Ovary (tissue), 7 donors: ENCODE measurements at regions not wholly inside any gene's neighbourhood (a gene's known extent, or its start where the extent isn't known, plus 50 kb on each side); places are given as distances from the start of the nearest gene placed in this dataset.
"Not testable (repeated sequence)": the region's sequence is repeated elsewhere in the genome, so short reads cannot be mapped to it uniquely, and the experiment has no call there.

Experiments used
- DNase-seq, 5 donors: peaks; one replicate each; pipeline ENCODE4 v3.0.0-alpha.2; 2019 to 2020
- H3K27ac ChIP-seq, 2 donors: fragments of 200-600 bp; one replicate each; pipeline versions ENCODE4 v1.5.1 to v1.8.0; 2019 to 2022
- H3K27me3 ChIP-seq: fragments of 200-600 bp; one replicate; pipeline ENCODE4 v1.8.0; 2022
- H3K36me3 ChIP-seq: fragments of 200-600 bp; sonication (generic); one replicate; pipeline ENCODE4 v1.5.1; 2019
- H3K4me1 ChIP-seq: one replicate; pipeline ENCODE4 v1.8.1; 2013; ENCODE audit warnings: mild to moderate bottlenecking, moderate library complexity; ENCODE audit not compliant: insufficient read depth
- H3K4me3 ChIP-seq: fragments of 200-600 bp; sonication (generic); one replicate; pipeline ENCODE4 v1.5.1; 2017
- H3K9me3 ChIP-seq, 2 donors: fragments of 200-600 bp in 1 of 2; sonication (generic) in 1 of 2; one replicate each; pipeline versions ENCODE4 v1.5.1 to v1.8.1; 2013 to 2019; ENCODE audit warnings: mild to moderate bottlenecking in 1 of 2, moderate library complexity in 1 of 2
- EP300 ChIP-seq: sonication (generic); formaldehyde crosslinking; IDR thresholded peaks from one replicate; pipeline ENCODE4 v1.6.1; 2017; ENCODE audit warnings: antibody characterized with exemption
- POLR2A ChIP-seq: fragments of 450-650 bp; IDR thresholded peaks from one replicate; pipeline ENCODE4 v1.6.1; 2017; ENCODE audit warnings: antibody characterized with exemption, mild to moderate bottlenecking, moderate library complexity
- WGBS, 3 donors: extraction: QIAGEN DNeasy Blood & Tissue Kit in 1 of 3; methylation state at CpG; one replicate each; pipeline versions ENCODE4 v1.1.5 to v1.1.7; 2013 to 2017; 5-methylcytosine and 5-hydroxymethylcytosine counted together
- intact Hi-C, 4 donors: fragments of 100-400 bp; cut with DNase I; formaldehyde crosslinking; loops; one replicate each; pipeline versions ENCODE4 v1.11.0 to v1.15.1; 2022 to 2023
- TF ChIP-seq, protein P1 (sequence below), 3 donors: fragments of 450-650 bp in 2 of 3; fragments of 200-600 bp in 1 of 3; IDR thresholded peaks; one replicate each; pipeline versions ENCODE4 v1.5.1 to v1.8.0; 2016 to 2022; ENCODE audit warnings: antibody characterized with exemption in 3 of 3, mild to moderate bottlenecking in 1 of 3
- donor health status: DM: no; HTN: no; CAD: no; lungs with moderate emphysema.
- donor health status: DM: no; HTN: no; CAD: no.
- donor health status: Bipolar disorder and iron deficiency.
- donor health status: DM: no; HTN: no; CAD: no.
- donor health status: DM: yes; HTN: yes; CAD: no.

DNA sequence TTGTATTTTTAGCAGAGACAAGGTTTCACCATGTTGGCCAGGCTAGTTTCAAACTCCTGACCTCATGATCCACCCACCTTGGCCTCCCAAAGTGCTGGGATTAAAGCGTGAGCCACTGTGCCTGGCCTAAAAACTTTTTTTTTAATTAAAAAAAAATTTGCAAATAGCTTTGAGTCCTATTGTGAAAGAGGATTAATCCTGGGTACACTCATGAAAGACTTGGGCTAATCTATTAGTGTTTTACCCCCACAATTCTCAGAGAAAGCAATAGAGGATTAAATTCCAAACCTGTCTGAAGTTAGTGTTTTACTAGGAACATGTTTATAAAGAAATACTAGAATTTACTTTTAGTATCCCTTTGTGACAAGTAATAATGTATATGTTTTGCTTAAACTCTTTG, 76.9 kb upstream of the ITGB1 start:
- H3K4me3 ChIP-seq, result no peak overlapping the region
- intact Hi-C loops, result no loop called here
- peaks cover 8% of the 10 kb centered on the region for H3K4me1 ChIP-seq
- H3K36me3 ChIP-seq, result no peaks in the 10 kb centered on the region
- no peaks in the 10 kb centered on the region for H3K9me3 ChIP-seq
- no peaks in the 10 kb centered on the region for H3K27me3 ChIP-seq
- TF ChIP-seq EP300, result no peak
- no peak for TF ChIP-seq POLR2A
- TF ChIP-seq, protein P1, sequence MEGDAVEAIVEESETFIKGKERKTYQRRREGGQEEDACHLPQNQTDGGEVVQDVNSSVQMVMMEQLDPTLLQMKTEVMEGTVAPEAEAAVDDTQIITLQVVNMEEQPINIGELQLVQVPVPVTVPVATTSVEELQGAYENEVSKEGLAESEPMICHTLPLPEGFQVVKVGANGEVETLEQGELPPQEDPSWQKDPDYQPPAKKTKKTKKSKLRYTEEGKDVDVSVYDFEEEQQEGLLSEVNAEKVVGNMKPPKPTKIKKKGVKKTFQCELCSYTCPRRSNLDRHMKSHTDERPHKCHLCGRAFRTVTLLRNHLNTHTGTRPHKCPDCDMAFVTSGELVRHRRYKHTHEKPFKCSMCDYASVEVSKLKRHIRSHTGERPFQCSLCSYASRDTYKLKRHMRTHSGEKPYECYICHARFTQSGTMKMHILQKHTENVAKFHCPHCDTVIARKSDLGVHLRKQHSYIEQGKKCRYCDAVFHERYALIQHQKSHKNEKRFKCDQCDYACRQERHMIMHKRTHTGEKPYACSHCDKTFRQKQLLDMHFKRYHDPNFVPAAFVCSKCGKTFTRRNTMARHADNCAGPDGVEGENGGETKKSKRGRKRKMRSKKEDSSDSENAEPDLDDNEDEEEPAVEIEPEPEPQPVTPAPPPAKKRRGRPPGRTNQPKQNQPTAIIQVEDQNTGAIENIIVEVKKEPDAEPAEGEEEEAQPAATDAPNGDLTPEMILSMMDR (IDR thresholded peaks at IDR 0.05), result no peak
- H3K27ac ChIP-seq, result no peak overlapping the region
- 83 to 92% (median 88%) methylated on average over 1 of the region's 1 CpG for WGBS, 3 donors
- no peak for DNase-seq

DNA sequence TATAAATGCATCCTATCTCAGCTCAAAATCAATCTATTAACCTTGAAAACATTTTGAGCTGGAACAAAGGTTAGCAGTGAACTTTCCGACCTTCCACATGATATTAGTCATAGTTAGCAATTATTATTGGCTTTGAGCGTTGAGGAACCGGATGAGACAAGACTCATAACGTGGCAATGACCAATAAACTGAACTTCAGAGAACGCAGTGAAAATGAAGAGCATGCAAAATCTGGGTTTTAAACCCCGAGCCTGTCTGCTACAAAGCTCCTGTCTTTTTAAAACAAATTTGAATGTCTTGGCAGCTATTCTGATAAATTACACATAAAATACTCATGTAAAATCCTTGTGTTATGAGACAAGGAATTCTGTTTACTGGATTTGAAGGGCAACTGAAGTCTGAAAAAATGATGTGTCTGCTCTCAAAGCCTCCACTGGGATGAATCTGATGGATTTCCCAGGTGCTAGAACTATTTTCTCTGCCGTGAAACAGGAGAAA, 74.7 kb upstream of the ITGB1 start:
- Histone ChIP-seq H3K27me3 (no peaks in the 10 kb centered on the region), H3K4me3 (no peak overlapping the region), H3K36me3 (no peaks in the 10 kb centered on the region), H3K9me3 (no peaks in the 10 kb centered on the region), H3K4me1 (peaks cover 10% of the 10 kb centered on the region), H3K27ac (no peak overlapping the region)
- TF ChIP-seq POLR2A (no peak), EP300 (no peak)
- TF ChIP-seq, protein P1 (IDR thresholded peaks at IDR 0.05), result no peak
- no peak for DNase-seq
- WGBS, 3 donors, result 17 to 37% (median 27%) methylated on average over 7 of the region's 7 CpGs
- intact Hi-C loops, result no loop called here

DNA sequence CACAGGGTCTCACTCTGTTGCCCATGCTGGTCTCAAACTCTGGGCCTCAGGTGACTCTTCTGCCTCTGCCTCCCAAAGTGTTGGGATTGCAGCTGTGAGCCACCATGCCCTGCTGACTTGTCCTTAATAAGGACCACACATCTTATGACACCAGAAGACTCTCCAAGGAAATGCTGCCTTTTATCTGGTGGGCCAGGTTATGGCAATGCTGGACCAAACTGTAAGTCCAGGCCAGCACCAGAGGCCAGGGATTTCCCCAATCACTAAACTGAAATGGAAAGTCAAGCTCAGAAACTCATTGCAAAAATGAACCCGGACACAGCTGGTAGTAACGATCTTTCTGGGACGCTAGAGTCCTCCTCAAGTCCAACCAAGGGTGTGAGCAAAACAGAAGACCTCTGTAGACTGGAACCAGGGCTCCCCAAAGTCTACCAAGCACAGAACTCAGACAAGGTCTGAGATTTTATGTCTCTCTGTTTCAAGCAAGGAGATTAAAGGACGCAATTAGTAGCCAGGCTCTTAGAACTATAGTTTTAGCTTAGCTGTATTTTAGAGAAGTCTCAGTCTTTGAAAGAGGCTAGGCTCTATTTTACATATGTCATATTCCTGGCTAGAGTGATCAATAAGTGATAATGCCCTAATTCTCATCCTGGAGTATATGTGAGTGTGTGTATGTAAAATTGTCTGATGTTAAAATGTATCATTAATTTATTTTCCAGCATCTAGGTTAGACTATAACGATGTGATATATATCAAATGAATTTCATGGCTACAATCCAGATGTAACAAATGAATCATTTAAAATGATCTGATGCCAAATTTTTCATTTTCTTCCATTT, 74.0 kb upstream of the ITGB1 start:
- TF ChIP-seq POLR2A, result no peak
- TF ChIP-seq, protein P1 (IDR thresholded peaks at IDR 0.05), result no peak
- no peak for TF ChIP-seq EP300
- Histone ChIP-seq H3K27me3 (no peaks in the 10 kb centered on the region), H3K4me3 (no peak overlapping the region), H3K36me3 (no peaks in the 10 kb centered on the region), H3K9me3 (no peaks in the 10 kb centered on the region), H3K27ac (no peak overlapping the region), H3K4me1 (peaks cover 10% of the 10 kb centered on the region)
- intact Hi-C loops, result no loop called here
- 80 to 89% (median 83%) methylated on average over 5 of the region's 5 CpGs for WGBS, 3 donors
- no peak for DNase-seq

DNA sequence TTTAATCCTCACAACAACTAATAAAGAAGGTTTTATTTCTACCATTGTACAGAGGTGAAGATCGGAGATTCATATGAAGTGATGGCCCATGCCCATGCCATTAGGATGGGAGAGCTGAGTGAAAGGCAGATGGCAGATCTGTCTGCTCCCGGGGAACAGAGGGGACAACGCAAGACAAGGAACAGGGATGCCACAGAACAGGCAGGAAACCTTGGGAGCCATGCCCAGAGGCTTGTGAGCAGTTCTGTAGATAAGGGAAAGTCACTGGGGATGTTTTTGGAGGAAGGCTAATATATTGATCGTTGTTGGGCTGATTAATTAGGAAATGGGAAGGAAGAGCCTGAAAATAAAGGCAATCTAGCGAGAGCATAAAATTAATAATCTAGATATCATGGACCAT, 73.1 kb upstream of the ITGB1 start:
- no peak overlapping the region for H3K4me3 ChIP-seq
- TF ChIP-seq EP300 (no peak), POLR2A (no peak)
- TF ChIP-seq, protein P1 (IDR thresholded peaks at IDR 0.05), result no peak
- no peaks in the 10 kb centered on the region for H3K27me3 ChIP-seq
- peaks cover 10% of the 10 kb centered on the region for H3K4me1 ChIP-seq
- H3K9me3 ChIP-seq, result no peaks in the 10 kb centered on the region
- H3K36me3 ChIP-seq, result no peaks in the 10 kb centered on the region
- WGBS, 3 donors, result 93 to 97% (median 93%) methylated on average over 5 of the region's 5 CpGs
- H3K27ac ChIP-seq, result no peak overlapping the region
- no peak for DNase-seq
- intact Hi-C loops, result no loop called here

DNA sequence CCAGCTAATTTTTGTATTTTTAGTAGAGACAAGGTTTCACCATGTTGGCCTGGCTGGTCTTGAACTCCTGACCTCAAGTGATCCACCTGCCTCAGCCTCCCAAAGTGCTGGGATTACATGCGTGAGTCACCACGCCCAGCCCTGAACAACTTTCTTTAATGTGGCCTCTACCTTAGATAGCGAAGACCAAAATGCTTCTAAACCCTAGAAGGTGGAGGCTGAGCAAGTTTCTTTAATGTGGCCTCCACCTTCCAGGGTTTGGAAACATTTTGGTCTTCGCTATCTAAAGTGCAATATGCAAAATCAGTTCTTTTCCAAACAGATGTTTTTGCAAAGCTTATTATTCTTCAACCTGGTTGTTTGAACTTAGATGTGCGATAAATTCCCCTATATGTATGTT, 70.5 kb upstream of the ITGB1 start:
- 95 to 96% (median 96%) methylated on average over 5 of the region's 5 CpGs for WGBS, 3 donors
- DNase-seq, H3K27me3 ChIP-seq, H3K9me3 ChIP-seq, H3K4me3 ChIP-seq, H3K27ac ChIP-seq, intact Hi-C loops, H3K36me3 ChIP-seq: not testable (repeated sequence)
- peaks cover 10% of the 10 kb centered on the region for H3K4me1 ChIP-seq
